ENCODE measurements at regions not wholly inside any gene's neighbourhood (a gene's known extent, or its start where the extent isn't known, plus 50 kb on each side); places are given as distances from the start of the nearest gene placed in this dataset.
"Not testable (repeated sequence)": the region's sequence is repeated elsewhere in the genome, so short reads cannot be mapped to it uniquely, and the experiment has no call there.

- DNase-seq (ENCODE audit: low read depth, low spot score), result no peak
These were observed 352.1 kb downstream of the POM121L12 start for GRCh38 chr7:53387515-53387914.

GRCh38 chr7:53397911-53398310 lies 362.5 kb downstream of the POM121L12 start:
- DNase-seq (ENCODE audit: low read depth, low spot score), result no peak

GRCh38 chr7:53398566-53398965 lies 363.1 kb downstream of the POM121L12 start:
- DNase-seq (ENCODE audit: low read depth, low spot score), result no peak

GRCh38 chr7:53413021-53413420 lies 377.6 kb downstream of the POM121L12 start:
- no peak for DNase-seq (ENCODE audit: low read depth, low spot score)

GRCh38 chr7:53415816-53416215 lies 380.4 kb downstream of the POM121L12 start:
- no peak for DNase-seq (ENCODE audit: low read depth, low spot score)

GRCh38 chr7:53418834-53419482 lies 383.5 kb downstream of the POM121L12 start:
- DNase-seq (ENCODE audit: low read depth, low spot score), result peak; percentile 3

GRCh38 chr7:53420550-53420949 lies 385.1 kb downstream of the POM121L12 start:
- DNase-seq (ENCODE audit: low read depth, low spot score), result no peak

GRCh38 chr7:53422291-53422690 lies 386.9 kb downstream of the POM121L12 start:
- DNase-seq (ENCODE audit: low read depth, low spot score), result peak; percentile 38

- DNase-seq (ENCODE audit: low read depth, low spot score), result peak; percentile 1
These were observed 390.8 kb downstream of the POM121L12 start for GRCh38 chr7:53426145-53426750.

- DNase-seq (ENCODE audit: low read depth, low spot score), result no peak
These were observed 392.6 kb downstream of the POM121L12 start for GRCh38 chr7:53428045-53428444.

GRCh38 chr7:53431901-53432300 lies 396.5 kb downstream of the POM121L12 start:
- DNase-seq (ENCODE audit: low read depth, low spot score), result no peak

GRCh38 chr7:53437336-53437735 lies 401.9 kb downstream of the POM121L12 start:
- DNase-seq (ENCODE audit: low read depth, low spot score), result no peak

- peak; percentile 2 for DNase-seq (ENCODE audit: low read depth, low spot score)
These were observed 410.7 kb downstream of the POM121L12 start for GRCh38 chr7:53446170-53446569.

GRCh38 chr7:53458636-53459035 lies 423.2 kb downstream of the POM121L12 start:
- DNase-seq (ENCODE audit: low read depth, low spot score), result no peak

GRCh38 chr7:53466371-53466770 lies 430.9 kb downstream of the POM121L12 start:
- no peak for DNase-seq (ENCODE audit: low read depth, low spot score)

- DNase-seq (ENCODE audit: low read depth, low spot score), result no peak
These were observed 435.0 kb downstream of the POM121L12 start for GRCh38 chr7:53470336-53470970.

GRCh38 chr7:53473371-53473770 lies 437.9 kb downstream of the POM121L12 start:
- peak; percentile 1 for DNase-seq (ENCODE audit: low read depth, low spot score)

GRCh38 chr7:53475776-53476175 lies 440.3 kb downstream of the POM121L12 start:
- no peak for DNase-seq (ENCODE audit: low read depth, low spot score)

GRCh38 chr7:53476566-53476965 lies 441.1 kb downstream of the POM121L12 start:
- DNase-seq (ENCODE audit: low read depth, low spot score), result no peak

GRCh38 chr7:53485354-53485753 lies 449.9 kb downstream of the POM121L12 start:
- no peak for DNase-seq (ENCODE audit: low read depth, low spot score)

GRCh38 chr7:53491051-53491450 lies 455.6 kb downstream of the POM121L12 start:
- no peak for DNase-seq (ENCODE audit: low read depth, low spot score)

- not testable (repeated sequence) for DNase-seq (ENCODE audit: low read depth, low spot score)
These were observed 459.7 kb downstream of the POM121L12 start for GRCh38 chr7:53495181-53495580.

GRCh38 chr7:53500076-53500475 lies 464.6 kb downstream of the POM121L12 start:
- DNase-seq (ENCODE audit: low read depth, low spot score), result no peak
